HG03039 (cell line): ENCODE measurements at regions not wholly inside any gene's neighbourhood (a gene's known extent, or its start where the extent isn't known, plus 50 kb on each side); places are given as distances from the start of the nearest gene placed in this dataset.

Experiments
- ATAC-seq: cut with Tn5 transposase; IDR thresholded peaks from one replicate; pipeline ENCODE4 v1.9.1; 2021; ENCODE audit warnings: mild to moderate bottlenecking, moderate library complexity; ENCODE audit not compliant: unreplicated experiment

GRCh38 chr4:157803845-157804521 lies 368.8 kb downstream of the GASK1B start:
- no peak for ATAC-seq

DNA sequence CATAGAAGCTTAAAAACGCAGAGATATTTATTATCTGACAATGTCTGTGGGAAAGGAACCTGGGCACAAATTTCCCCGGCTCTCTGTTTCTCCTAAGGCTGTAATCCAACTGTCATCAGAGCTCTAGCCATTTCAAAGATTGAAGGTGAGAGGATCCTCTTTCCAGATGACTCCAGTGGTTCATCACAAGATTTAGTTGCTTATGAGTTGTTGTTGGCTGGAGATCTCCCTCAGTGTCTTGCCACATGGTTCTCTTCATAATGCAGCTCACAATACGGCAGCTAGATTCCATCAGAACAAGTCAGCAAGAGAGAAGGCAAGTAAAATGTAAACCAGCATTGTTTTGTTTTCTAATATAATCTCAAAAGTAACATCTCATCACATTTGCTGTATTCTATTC lies 369.4 kb downstream of the GASK1B start:
- no peak for ATAC-seq

GRCh38 chr4:157795495-157795894 lies 377.3 kb downstream of the GASK1B start:
- ATAC-seq = no peak

DNA sequence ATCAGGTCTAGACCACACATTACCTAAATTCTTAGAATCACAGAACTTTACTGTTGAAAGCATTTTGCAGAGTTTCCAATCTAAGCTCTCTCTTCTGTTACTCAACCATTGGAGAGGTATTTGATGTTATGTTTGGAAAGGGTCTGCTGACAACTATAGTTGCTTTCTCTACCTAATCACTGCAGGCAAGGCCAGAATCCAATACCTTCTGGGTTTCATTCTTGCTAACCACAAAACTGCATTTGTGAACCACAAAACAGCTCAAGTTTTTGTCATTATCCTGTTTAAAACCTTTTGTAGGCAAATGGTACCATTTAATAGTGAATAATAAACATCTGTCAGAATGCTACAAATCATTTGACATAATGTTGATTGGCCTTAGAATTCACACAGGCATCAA lies 380.1 kb downstream of the GASK1B start:
- no peak for ATAC-seq

DNA sequence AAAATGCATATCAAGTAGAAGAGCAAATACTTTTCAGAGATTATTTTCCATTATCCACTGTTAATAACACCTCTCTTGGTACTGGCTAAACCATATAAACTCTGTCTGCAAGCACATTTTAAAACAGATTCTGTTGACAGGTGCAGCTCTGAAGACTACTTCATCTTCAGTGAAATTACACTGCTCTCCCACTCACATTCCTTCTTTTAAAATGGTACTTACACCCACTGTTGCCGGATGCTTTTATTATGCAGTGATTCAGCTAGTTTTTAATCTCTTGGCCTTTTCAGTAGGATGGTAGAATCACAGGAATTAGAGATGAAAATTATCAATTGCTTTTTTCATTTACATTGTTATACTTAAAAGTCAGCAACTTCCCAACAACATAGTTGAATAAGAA lies 381.6 kb downstream of the GASK1B start:
- ATAC-seq = no peak

DNA sequence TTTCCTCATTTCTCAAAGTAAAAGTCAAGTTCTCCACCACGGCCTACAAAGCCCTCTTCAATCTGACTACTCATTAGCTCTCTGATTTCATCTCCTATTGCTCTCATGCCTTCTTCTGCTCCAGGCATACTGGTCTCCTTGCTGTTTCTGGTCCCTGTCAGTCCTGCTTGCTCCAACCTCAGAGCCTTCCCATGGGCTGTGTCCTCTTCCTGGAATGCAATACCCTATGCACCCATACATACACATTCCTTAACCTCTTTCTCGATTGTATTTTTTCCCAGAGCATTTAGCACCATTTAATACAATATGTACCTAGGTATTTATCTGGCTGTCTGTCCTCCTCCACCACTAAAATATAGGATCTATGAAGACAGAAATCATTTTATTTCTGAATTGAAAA lies 385.2 kb downstream of the GASK1B start:
- ATAC-seq = no peak

DNA sequence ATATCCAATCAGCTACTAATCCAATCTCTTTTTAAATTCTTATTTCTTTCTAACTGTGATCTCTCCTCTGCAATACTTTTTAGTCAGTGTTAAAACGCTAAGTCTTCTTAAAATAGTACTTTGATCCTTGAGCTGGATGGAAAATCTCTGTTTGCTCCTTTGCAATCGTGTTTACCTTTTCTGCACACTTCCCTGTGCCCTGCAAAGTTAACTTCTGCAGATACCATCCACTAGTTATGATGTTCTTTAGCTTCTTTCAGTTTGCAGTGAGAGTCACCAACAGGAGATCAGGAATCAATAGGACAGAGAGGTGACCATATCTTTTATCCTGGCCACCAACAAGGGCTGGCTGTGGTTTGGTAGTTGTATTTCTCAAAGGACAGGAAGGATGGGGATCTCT lies 391.5 kb downstream of the GASK1B start:
- ATAC-seq = no peak

GRCh38 chr4:157779081-157779480 lies 393.7 kb downstream of the GASK1B start:
- ATAC-seq = no peak

DNA sequence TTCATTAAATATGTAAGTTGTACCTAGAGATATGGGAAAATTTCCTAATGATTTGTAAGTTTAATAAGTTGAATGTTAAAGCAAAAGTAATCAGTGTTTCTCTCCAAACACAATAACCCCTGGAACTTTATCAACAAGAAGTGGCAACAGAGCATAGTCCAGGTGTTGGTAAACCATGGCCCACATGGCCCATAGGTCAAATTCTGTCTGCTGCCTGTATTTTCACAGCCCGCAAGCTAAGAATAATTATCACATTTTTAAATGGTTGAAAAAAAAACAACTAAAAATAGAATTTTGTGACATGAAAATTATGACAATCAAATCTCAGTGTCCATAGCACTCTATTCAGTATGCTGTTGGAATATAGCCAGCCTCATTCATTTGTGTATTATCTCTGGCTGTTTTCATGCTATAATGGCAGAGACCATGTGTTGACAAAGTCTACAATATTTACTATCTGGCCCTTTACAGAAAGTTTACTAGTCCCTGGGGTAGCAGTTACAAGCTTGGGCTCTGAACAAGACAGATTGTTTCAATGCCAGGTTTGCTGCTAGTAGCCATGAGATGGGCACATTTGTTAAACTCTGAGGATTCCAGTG lies 395.8 kb downstream of the GASK1B start:
- ATAC-seq = no peak

- ATAC-seq = no peak
Measured at GRCh38 chr4:157775971-157776370, 396.9 kb downstream of the GASK1B start.

DNA sequence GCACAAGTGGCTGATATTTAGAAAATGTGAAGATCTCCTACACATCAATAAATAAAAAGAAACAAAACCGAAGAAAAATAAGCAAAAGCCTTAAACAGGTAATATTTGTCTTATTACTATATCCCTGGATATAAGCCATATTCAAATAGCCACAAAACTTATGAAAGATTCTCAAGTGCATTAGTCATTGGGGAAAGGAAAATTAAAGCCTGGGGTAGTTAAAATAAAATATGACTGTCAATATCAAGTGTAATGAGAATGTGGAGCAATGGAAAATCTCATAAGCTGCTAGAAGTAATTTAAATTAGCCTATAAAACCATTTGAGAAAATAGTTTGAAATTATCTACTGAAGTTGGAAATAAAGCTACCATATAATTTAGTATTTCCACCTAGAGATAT lies 399.9 kb downstream of the GASK1B start:
- no peak for ATAC-seq

DNA sequence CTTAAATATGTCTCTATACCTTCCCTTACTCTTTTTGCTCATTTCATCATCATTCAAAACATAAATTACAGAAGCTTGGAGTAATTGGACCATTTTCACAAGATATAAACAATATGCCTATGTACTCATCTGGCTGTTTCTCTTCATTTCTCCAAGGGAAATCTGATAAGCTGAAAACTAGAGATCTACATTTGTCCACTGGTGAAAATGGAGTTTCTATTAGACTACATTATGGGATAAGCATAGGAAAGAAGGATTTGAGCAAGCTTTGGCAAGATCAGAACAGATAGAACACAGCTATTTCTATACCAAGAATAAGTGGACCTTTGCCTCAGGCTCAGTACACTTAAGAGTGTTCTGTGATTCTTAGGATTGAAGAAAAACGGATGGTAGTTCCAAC lies 404.4 kb downstream of the GASK1B start:
- no peak for ATAC-seq

DNA sequence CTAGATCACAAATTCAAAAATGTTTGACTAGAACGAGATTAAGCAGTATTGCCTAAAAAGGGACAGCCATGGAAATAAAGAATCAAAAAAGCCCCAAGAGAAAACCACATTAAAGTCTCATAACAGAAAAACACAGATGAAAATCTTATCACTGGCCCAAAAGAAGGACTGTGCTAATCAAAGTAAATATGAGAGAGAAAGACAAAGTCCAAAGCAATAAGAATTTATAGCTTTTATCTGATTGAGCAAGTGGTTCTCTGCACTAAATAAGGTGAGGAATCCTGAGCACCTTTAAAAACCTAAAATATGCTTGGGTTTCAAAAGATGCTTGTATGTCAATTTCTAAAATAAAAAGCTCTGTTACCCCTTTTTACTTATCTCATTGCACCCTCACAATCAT lies 409.3 kb downstream of the GASK1B start:
- no peak for ATAC-seq

GRCh38 chr4:157754410-157754809 lies 418.4 kb downstream of the GASK1B start:
- no peak for ATAC-seq

DNA sequence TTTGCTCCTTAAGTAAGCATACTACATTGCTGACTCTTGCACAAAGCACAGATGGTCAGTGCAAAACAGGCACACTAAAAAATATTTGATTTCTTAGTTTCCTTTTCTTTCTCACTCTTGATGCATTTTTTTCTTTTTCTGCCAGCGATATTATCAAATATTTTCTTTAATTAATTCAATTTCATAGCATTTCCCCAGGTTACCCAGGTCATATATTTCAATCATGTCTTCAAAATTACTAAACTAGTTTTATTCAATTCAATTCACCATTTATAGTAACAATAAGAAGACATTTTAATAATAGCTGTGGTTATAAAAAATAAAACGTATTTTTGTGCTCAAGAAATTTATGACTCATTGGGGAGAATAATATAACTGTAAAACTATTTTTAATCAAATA lies 421.2 kb downstream of the GASK1B start:
- no peak for ATAC-seq

DNA sequence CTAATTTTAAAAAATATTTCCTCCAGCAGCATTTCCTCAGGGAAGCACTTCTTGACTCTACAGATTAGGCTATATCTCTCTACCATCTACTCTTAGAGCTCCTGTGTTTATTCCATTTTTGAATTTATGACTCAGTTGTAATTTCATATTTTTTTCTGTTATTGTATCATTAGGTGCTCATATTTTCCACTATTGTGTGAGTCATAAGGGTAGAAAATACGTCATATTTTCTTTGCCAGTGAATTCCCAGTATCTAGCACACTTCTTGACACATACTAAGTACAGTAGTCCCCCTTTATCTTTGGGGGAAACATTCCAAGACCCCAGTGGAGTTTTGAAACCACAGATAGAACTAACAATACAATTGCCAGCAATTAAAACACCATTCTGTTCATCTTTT lies 431.2 kb downstream of the GASK1B start:
- no peak for ATAC-seq

DNA sequence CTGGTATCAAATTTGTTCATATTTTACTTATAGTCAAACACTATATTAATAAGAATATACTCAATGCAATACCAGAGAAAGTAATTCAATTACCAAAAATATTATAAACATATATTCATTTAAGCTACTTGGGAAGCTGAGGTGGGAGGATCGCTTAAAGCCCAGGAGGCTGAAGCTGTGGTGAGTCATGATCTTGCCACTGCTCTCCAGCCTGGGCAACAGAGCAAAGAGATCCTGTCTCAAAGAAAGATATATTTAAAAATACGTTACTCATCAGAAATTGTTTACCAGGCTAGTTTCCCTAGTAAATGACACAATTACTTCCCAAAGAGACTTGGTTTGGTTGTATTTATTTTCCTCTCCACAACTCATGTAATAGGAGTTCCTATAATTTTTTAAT lies 433.6 kb downstream of the GASK1B start:
- ATAC-seq = no peak

DNA sequence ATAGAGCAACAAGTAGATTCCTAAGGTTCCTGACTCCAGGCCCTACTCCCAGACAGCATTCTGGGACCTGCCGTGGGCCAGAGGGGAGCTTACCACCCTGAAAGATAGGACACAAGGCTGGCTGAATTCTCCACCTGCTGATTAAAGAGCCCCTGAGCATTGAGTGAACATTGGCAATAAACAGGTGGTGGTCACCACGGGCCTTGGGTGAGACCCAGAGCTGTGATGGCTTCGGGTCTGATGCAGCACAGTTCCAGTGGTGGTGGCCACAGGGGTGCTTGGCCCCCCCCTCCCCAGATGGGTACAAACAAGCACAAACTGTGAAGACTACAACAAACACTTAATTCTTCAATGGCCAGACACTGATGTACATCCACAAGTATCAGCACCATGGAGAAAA lies 444.6 kb downstream of the GASK1B start:
- ATAC-seq = no peak

GRCh38 chr4:157727163-157727562 lies 445.7 kb downstream of the GASK1B start:
- ATAC-seq = no peak

- ATAC-seq = no peak
Measured at GRCh38 chr4:157722146-157722545, 450.7 kb downstream of the GASK1B start.

DNA sequence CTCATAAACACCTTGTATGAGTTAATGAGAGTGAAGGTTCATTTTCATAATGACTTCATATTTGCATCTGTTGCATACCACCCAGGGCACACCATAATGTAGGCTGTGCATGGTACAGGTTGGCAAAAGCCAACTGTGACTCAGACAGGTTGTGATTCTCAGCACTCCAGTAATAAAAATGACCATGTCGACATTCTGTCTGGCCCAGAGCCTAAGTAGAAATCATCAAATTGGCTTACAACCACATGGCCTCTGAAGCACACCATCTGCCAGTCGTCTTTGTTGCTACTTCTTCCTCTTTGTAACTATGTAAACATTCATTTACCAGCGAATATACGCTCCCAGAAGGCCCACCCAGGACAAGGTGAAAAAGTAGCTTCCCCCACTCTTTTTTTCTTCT lies 459.5 kb downstream of the GASK1B start:
- no peak for ATAC-seq

- no peak for ATAC-seq
Measured at GRCh38 chr4:157706155-157706554, 466.7 kb downstream of the GASK1B start.

GRCh38 chr4:157702831-157703230 lies 470.0 kb downstream of the GASK1B start:
- ATAC-seq = no peak
